ENCODE measurements at regions not wholly inside any gene's neighbourhood (a gene's known extent, or its start where the extent isn't known, plus 50 kb on each side); places are given as distances from the start of the nearest gene placed in this dataset.

DNA sequence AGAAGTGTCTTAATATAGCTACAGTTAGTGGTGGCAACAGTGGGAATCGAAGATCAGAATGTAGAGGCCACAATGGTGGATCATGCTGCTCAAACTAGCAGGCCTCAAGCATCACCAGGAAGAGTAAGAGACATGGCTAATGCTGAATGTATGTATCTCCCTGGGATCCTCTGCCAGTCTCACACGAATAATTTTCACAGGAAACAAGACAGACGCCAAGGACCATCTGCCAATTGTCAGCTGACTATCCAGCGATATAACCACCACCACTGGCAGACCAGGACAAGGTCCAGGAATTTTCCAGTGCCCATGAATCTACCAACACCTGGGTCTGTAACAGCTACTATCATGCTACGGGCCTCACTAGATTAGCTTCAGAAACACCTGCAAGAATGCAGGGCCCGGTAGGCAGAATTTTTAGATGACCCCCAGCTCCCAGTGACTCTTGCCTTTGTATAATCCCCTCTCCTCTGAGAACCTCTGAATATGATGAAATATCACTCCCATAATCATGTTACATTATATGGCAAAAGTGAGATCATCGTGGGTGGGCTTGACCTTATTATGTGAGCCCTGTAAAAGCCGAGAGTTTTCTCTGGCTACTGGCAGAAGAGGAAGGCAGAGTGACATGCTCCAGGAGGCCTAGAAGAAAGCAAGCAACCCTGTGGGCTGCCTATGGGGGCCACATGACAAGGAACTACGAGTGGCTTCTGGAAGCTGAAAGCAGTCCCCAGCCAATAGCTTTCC lies 429.8 kb downstream of the BCOR start:
- Mint-ChIP-seq H3K36me3 (ENCODE audit: insufficient read depth, unreplicated experiment) (no peaks in the 10 kb centered on the region), H3K27me3 (ENCODE audit: insufficient read depth, unreplicated experiment) (no peaks in the 10 kb centered on the region), H3K9me3 (ENCODE audit: unreplicated experiment) (no peaks in the 10 kb centered on the region), H3K4me3 (ENCODE audit: unreplicated experiment) (no peak overlapping the region), H3K4me1 (ENCODE audit: low read depth, unreplicated experiment) (peaks cover 6% of the 10 kb centered on the region), H3K27ac (ENCODE audit: unreplicated experiment) (no peak overlapping the region)
- H3K9me3 ChIP-seq: no peaks in the 10 kb centered on the region
- CTCF ChIA-PET: no interaction called here
- no peak for DNase-seq
- POLR2A ChIA-PET: no interaction called here
- H3K4me1 ChIP-seq: no peaks in the 10 kb centered on the region
- H3K4me3 ChIP-seq (ENCODE audit: low read depth, low read length): no peak overlapping the region
- BruUV-seq (replicated peaks): no TSS peak
- no peaks in the 10 kb centered on the region for H3K27me3 ChIP-seq (replicated peaks; ENCODE audit: control insufficient read depth, insufficient read depth, low read length)
- TF ChIP-seq CTCF (IDR thresholded peaks at IDR 0.05; ENCODE audit: insufficient read depth in 1 of 2, low read depth in 1 of 2, low read length in 1 of 2, severe bottlenecking in 1 of 2, unreplicated experiment in 1 of 2): no peak
- H3K36me3 ChIP-seq (ENCODE audit: control insufficient read depth, insufficient read depth, low read length): no peaks in the 10 kb centered on the region
- intact Hi-C loops (cut with micrococcal nuclease; ENCODE audit: unreplicated experiment): no loop called here

- no TSS peak for BruUV-seq (replicated peaks)
- H3K4me3 Mint-ChIP-seq (ENCODE audit: unreplicated experiment): no peak overlapping the region
- Histone ChIP-seq H3K9me3 (no peaks in the 10 kb centered on the region), H3K4me1 (no peaks in the 10 kb centered on the region), H3K4me3 (ENCODE audit: low read depth, low read length) (no peak overlapping the region), H3K36me3 (ENCODE audit: control insufficient read depth, insufficient read depth, low read length) (no peaks in the 10 kb centered on the region), H3K27me3 (replicated peaks; ENCODE audit: control insufficient read depth, insufficient read depth, low read length) (no peaks in the 10 kb centered on the region)
- H3K27me3 Mint-ChIP-seq (ENCODE audit: insufficient read depth, unreplicated experiment): no peaks in the 10 kb centered on the region
- DNase-seq: no peak
- H3K4me1 Mint-ChIP-seq (ENCODE audit: low read depth, unreplicated experiment): peaks cover 6% of the 10 kb centered on the region
- no peak for TF ChIP-seq CTCF (IDR thresholded peaks at IDR 0.05; ENCODE audit: insufficient read depth in 1 of 2, low read depth in 1 of 2, low read length in 1 of 2, severe bottlenecking in 1 of 2, unreplicated experiment in 1 of 2)
- no peaks in the 10 kb centered on the region for H3K9me3 Mint-ChIP-seq (ENCODE audit: unreplicated experiment)
- intact Hi-C loops (cut with micrococcal nuclease; ENCODE audit: unreplicated experiment): no loop called here
- no peaks in the 10 kb centered on the region for H3K36me3 Mint-ChIP-seq (ENCODE audit: insufficient read depth, unreplicated experiment)
- CTCF ChIA-PET: no interaction called here
- H3K27ac Mint-ChIP-seq (ENCODE audit: unreplicated experiment): no peak overlapping the region
- POLR2A ChIA-PET: no interaction called here
Measured at GRCh38 chrX:39669668-39670067, 428.1 kb downstream of the BCOR start.

- BruUV-seq (replicated peaks): no TSS peak
- H3K36me3 Mint-ChIP-seq (ENCODE audit: insufficient read depth, unreplicated experiment): no peaks in the 10 kb centered on the region
- H3K27ac Mint-ChIP-seq (ENCODE audit: unreplicated experiment): no peak overlapping the region
- Histone ChIP-seq H3K36me3 (ENCODE audit: control insufficient read depth, insufficient read depth, low read length) (no peaks in the 10 kb centered on the region), H3K9me3 (no peaks in the 10 kb centered on the region), H3K4me1 (no peaks in the 10 kb centered on the region), H3K27me3 (replicated peaks; ENCODE audit: control insufficient read depth, insufficient read depth, low read length) (no peaks in the 10 kb centered on the region), H3K4me3 (ENCODE audit: low read depth, low read length) (no peak overlapping the region)
- ChIA-PET CTCF (no interaction called here), POLR2A (no interaction called here)
- H3K4me1 Mint-ChIP-seq (ENCODE audit: low read depth, unreplicated experiment): peaks cover 6% of the 10 kb centered on the region
- no peak for TF ChIP-seq CTCF (IDR thresholded peaks at IDR 0.05; ENCODE audit: insufficient read depth in 1 of 2, low read depth in 1 of 2, low read length in 1 of 2, severe bottlenecking in 1 of 2, unreplicated experiment in 1 of 2)
- H3K4me3 Mint-ChIP-seq (ENCODE audit: unreplicated experiment): no peak overlapping the region
- no peaks in the 10 kb centered on the region for H3K27me3 Mint-ChIP-seq (ENCODE audit: insufficient read depth, unreplicated experiment)
- no peaks in the 10 kb centered on the region for H3K9me3 Mint-ChIP-seq (ENCODE audit: unreplicated experiment)
- no peak for DNase-seq
- intact Hi-C loops (cut with micrococcal nuclease; ENCODE audit: unreplicated experiment): no loop called here
Measured at GRCh38 chrX:39670281-39670680, 427.5 kb downstream of the BCOR start.

Data from Caco-2 (cell line).